OCI-LY7 (cell line): ENCODE measurements at regions not wholly inside any gene's neighbourhood (a gene's known extent, or its start where the extent isn't known, plus 50 kb on each side); places are given as distances from the start of the nearest gene placed in this dataset.

Source experiments
- CTCF ChIP-seq: fragments of 200-600 bp; sonication (generic); conservative IDR thresholded peaks from 2 replicates; pipeline ENCODE4 v1.5.1; 2014; ENCODE audit warnings: mild to moderate bottlenecking, antibody characterized with exemption, low read length, moderate library complexity, mixed read lengths
- EZH2phosphoT487 ChIP-seq: fragments of 200-600 bp; sonication (generic); IDR thresholded peaks from 2 replicates; pipeline ENCODE4 v1.6.1; 2018; ENCODE audit warnings: low read depth, borderline replicate concordance, mild to moderate bottlenecking, mixed run types, antibody characterized with exemption, low read length, moderate library complexity, mixed read lengths

GRCh38 chr3:11899826-11900225, 53.1 kb upstream of the TAMM41 start:
- TF ChIP-seq CTCF (no peak), EZH2phosphoT487 (no peak)
